Activated CD4-positive, CD25-positive, alpha-beta regulatory T cell (primary cell): ENCODE measurements at regions not wholly inside any gene's neighbourhood (a gene's known extent, or its start where the extent isn't known, plus 50 kb on each side); places are given as distances from the start of the nearest gene placed in this dataset.
"Not testable (repeated sequence)": the region's sequence is repeated elsewhere in the genome, so short reads cannot be mapped to it uniquely, and the experiment has no call there.

Experiments used
- DNase-seq, 4 experiments: peaks; one replicate each; lab custom pipeline; 2025; lab: John Stamatoyannopoulos, UW

GRCh38 chr1:173257805-173258204, 50.7 kb upstream of the TNFSF4 start:
- DNase-seq = no peak

GRCh38 chr1:173258479-173259264, 51.5 kb upstream of the TNFSF4 start:
- DNase-seq = no peak

DNA sequence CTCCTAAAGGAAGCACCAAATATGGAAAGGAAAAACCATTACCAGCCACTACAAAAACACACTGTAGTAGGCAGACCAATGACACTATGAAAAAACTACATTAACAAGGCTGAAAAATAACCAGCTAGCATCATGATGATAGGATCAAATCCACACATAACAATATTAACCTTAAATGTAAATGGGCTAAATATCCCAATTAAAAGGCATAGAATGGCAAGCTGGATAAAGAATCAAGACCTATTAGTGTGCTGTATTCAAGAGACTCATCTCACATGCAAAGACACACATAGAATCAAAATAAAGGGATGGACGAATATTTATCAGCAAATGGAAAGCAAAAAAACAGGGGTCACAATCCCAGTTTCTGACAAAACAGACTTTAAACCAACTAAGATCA, 53.2 kb upstream of the TNFSF4 start:
- DNase-seq = not testable (repeated sequence)

DNA sequence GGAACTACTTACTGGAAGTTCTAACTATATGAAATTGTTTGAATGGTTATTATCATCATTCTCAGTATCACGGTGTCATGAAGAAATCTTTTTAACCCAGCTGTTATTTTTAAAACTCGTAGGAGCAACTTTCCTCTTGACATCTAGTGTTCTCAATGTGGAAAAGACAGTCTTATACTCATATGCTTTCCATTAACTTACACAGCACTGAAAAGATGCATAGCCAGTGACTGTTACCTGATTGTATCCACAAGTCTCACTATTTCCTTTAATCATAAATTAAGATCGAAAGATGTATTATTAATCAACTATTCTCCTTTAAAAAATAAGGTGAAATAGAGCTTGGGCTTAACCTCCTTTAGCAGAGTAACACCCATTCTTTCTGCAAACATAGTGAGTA, 59.7 kb upstream of the TNFSF4 start:
- DNase-seq = no peak

DNA sequence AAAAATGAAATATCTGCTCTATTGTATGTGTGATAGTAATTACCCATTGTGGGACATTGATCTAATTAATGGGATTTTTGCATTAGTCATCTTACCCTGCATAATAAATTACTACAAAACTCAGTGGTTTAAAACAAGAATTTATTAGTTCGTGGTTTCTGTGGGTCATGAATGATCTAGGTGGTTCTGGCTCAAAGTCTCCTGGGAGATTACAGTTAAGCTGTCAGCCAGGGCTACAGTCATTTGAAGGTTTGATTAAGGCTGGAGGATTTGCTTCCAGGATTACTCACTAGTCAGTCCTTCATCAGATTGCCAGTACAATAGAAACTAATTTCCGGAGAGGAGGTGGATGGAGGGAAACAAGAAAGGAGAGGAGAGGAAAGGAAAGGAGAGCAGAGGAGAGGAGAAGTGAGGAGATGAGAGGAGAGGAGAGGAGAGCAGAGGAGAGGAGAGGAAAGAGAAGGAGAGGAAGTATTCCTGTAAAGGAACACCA, 60.4 kb upstream of the TNFSF4 start:
- DNase-seq = no peak

- DNase-seq = no peak
Measured at GRCh38 chr1:173268261-173268660, 61.1 kb upstream of the TNFSF4 start.

GRCh38 chr1:173268786-173269277, 61.7 kb upstream of the TNFSF4 start:
- DNase-seq = no peak

- no peak for DNase-seq
Measured at GRCh38 chr1:173269490-173270230, 62.5 kb upstream of the TNFSF4 start.

- DNase-seq = no peak
Measured at GRCh38 chr1:173270243-173270642, 63.1 kb upstream of the TNFSF4 start.

DNA sequence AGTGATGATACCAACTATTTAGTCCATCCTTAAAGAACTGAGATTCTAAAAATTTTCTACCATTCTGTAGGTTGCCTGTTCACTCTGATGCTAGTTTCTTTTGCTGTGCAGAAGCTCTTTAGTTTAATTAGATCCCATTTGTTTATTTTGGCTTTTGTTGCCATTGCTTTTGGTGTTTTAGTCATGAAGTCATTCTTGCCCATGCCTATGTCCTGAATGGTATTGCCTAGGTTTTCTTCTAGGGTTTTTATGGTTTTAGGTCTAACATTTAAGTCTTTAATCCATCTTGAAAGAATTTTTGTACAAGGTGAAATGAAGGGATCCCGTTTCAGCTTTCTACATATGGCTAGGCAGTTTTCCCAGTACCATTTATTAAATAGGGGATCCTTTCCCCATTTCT, 63.9 kb upstream of the TNFSF4 start:
- not testable (repeated sequence) for DNase-seq

DNA sequence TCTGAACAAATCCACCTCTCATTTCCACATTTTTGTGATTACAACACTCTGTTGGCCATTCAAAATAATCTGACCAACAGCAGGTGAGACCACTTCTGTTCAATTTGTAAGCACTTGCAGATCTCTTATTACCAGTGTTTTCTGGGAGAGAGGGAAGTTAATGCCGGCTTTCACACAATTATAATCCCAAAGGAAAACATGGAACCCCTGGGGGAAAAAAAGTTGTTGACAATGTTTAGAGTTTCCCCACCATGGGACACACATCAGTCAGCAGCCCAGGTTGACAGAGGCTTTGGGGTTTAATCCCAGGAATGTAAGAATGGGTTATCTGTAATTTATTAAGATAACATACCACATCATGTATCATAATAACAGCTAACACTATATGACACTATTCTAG, 68.4 kb upstream of the TNFSF4 start:
- DNase-seq = no peak

GRCh38 chr1:173276922-173277800, 70.0 kb upstream of the TNFSF4 start:
- no peak for DNase-seq

DNA sequence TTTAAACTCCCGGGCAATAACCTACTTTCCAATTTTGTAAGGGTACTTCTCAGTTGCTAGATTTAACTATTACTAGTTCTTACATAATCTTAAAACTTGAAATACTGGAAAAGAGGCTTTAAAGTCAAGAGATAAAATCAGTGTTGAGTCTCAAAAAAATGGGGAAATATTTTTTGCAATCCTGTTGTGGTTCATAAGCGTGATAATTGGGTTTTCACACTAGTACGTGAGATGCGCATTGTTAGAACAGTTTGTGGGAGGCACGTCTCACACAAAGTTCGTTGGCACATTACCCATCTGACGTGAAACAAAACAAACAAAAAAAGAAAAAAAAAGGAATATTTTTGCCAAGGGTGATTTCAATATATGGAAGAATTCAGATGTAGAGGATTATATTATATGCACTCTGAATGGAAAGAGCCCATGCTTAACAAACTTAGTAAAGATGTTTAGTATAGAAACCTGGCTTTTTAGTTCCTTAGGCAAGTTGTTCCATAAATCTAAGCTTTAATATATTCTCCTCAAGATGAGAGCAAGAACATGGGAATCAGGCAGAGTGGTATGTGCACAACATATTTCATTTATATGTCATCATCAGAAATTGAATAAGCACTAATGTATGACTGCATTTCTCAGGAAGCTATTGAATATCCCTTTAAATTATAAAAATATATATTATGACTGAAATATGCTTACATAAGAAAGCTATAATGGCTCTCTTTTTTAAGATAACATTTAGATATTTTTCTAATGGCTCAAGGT, 73.9 kb upstream of the TNFSF4 start:
- no peak for DNase-seq

DNA sequence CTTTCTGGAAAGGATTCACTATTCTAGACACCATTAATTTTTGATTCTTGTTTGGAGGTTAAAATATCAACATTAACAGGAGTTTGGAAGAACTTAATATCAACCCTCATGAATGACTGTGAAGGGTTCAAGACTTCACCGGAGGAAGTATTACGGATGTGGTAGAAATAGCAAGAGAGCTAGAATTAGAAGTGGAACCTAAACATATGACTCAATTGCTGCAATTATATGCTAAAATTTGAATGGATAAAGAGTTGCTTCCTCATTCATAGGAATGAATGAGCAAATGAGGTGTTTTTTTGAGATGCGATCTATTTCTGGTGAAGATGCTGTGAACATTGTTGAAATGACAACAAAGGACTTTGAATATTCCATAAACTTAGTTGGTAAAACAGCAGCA, 77.9 kb upstream of the TNFSF4 start:
- no peak for DNase-seq

- no peak for DNase-seq
Measured at GRCh38 chr1:173287785-173288184, 80.7 kb upstream of the TNFSF4 start.

DNA sequence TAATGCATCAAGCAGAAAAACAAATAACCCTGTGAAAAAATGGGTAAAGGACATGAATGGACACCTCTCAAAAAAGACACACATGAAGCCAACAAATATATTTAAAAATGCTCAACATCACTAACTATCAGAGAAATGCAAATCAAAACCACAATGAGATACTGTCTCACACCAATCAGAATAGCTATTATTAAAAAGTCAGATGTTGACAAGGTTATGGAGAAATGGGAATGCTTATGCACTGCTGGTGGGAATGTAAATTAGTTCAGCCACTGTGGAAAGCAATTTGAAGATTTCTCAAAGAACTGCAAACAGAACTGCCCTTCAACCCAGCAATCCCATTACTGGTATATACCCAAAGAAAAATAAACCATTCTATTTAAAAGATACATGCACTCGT, 86.6 kb upstream of the TNFSF4 start:
- DNase-seq = no peak

DNA sequence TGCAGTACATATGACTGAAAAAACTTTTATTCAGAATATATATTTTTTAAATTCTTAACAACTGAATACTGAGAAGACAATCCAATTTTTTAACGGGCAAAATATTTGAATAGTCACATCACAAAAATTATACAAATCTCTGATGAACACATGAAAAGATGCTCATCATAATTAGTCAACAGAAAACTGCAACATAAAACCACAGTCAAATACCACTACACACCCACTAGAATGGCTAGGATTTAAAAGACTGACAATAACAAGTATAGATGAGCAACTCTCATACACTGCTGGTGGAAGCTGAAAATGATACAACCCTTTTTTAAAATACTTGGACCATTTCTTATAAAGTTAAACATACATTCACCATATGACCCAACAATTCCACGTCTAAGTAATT, 87.7 kb upstream of the TNFSF4 start:
- DNase-seq = no peak

DNA sequence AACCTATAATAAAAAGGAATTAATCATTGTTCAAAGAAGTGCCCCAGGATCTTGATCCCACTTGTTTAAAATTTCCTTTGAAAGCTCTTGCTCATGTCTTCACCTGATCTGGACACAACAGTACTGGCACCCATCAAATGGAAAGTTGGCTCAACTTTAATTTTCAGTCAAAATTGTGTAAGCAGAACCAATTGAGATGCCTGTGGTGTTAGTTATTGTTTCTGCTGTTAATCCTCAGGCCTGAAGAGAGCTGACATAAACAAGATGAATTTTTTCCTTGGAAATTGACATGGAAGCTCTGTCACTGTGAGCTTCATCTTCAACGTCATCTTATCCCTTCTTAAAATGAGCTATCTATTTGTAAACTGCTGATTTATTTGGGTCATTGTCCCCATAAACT, 88.3 kb upstream of the TNFSF4 start:
- DNase-seq = no peak

DNA sequence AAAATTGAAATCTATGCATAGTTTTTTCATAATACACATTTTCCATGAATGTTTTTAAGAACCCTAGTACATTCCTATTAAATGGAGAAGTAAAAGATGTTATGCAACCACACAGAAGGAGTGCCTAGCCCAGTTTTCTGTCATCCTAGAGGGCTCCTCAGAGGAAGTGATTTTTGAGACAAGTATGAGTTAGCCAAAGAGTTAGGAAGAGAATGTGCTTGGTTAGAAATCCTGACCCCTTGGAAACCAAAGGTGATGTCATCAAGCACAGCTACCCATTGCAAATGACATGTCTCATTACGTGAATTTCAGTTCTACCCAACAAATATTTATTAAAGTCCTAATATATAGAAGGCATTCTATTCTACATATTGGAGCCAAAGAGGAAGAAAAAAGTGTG, 88.9 kb upstream of the TNFSF4 start:
- no peak for DNase-seq

- DNase-seq = no peak
Measured at GRCh38 chr1:173297798-173298391, 90.8 kb upstream of the TNFSF4 start.
